ENCODE measurements at regions not wholly inside any gene's neighbourhood (a gene's known extent, or its start where the extent isn't known, plus 50 kb on each side); places are given as distances from the start of the nearest gene placed in this dataset.
"Not testable (repeated sequence)": the region's sequence is repeated elsewhere in the genome, so short reads cannot be mapped to it uniquely, and the experiment has no call there.

GRCh38 chr10:28457110-28457509 is 75.8 kb upstream of the WAC start:
- 70 to 96% methylated on average over 2 of the region's 2 CpGs for WGBS, 2 donors
- intact Hi-C loops (cut with DNase I), result no loop called here
- H3K27ac ChIP-seq, result no peak overlapping the region
- no peaks in the 10 kb centered on the region for H3K27me3 ChIP-seq
- no peak for DNase-seq
- peaks cover 0 to 2% (median 0%) of the 10 kb centered on the region in 4 donors for H3K9me3 ChIP-seq
- H3K4me3 ChIP-seq, result no peak overlapping the region
- no peaks in the 10 kb centered on the region for H3K36me3 ChIP-seq
- TF ChIP-seq POLR2AphosphoS5 (IDR thresholded peaks at IDR 0.05) (no peak), CTCF (IDR thresholded peaks at IDR 0.05) (no peak), POLR2A (IDR thresholded peaks at IDR 0.05) (no peak), EP300 (IDR thresholded peaks at IDR 0.05) (no peak)
- no peaks in the 10 kb centered on the region for H3K4me1 ChIP-seq

GRCh38 chr10:28457873-28458272 is 75.0 kb upstream of the WAC start:
- H3K27me3 ChIP-seq; H3K27ac ChIP-seq; intact Hi-C loops (cut with DNase I); DNase-seq; H3K4me1 ChIP-seq; H3K36me3 ChIP-seq; H3K4me3 ChIP-seq; H3K9me3 ChIP-seq: not testable (repeated sequence)
- WGBS, 2 donors, result 19 to 76% methylated on average over 4 of the region's 4 CpGs

- no peaks in the 10 kb centered on the region for H3K4me1 ChIP-seq
- no peaks in the 10 kb centered on the region for H3K9me3 ChIP-seq
- H3K36me3 ChIP-seq, result no peaks in the 10 kb centered on the region
- TF ChIP-seq EP300 (IDR thresholded peaks at IDR 0.05), result no peak
- TF ChIP-seq POLR2AphosphoS5 (IDR thresholded peaks at IDR 0.05), result no peak
- no peak for TF ChIP-seq CTCF (IDR thresholded peaks at IDR 0.05)
- no peak for TF ChIP-seq POLR2A (IDR thresholded peaks at IDR 0.05)
- no peak overlapping the region for H3K4me3 ChIP-seq
- WGBS, 2 donors, result 92% methylated on average over 4 of the region's 4 CpGs
- DNase-seq, result no peak
- no peak overlapping the region for H3K27ac ChIP-seq
- no peaks in the 10 kb centered on the region for H3K27me3 ChIP-seq
- intact Hi-C loops (cut with DNase I), result no loop called here
Observed at GRCh38 chr10:28459453-28460144, 73.3 kb upstream of the WAC start.

- WGBS, 2 donors, result 83 to 95% methylated on average over 2 of the region's 2 CpGs
- no peak overlapping the region for H3K4me3 ChIP-seq
- intact Hi-C loops (cut with DNase I), result no loop called here
Observed at GRCh38 chr10:28463141-28463540, 69.8 kb upstream of the WAC start.

More at GRCh38 chr10:28463141-28463540, 69.8 kb upstream of the WAC start:
- Histone ChIP-seq H3K36me3 (no peaks in the 10 kb centered on the region), H3K4me1 (no peaks in the 10 kb centered on the region), H3K9me3 (no peaks in the 10 kb centered on the region), H3K27ac (no peak overlapping the region), H3K27me3 (no peaks in the 10 kb centered on the region)
- no peak for TF ChIP-seq POLR2A (IDR thresholded peaks at IDR 0.05)
- no peak for TF ChIP-seq POLR2AphosphoS5 (IDR thresholded peaks at IDR 0.05)
- TF ChIP-seq CTCF (IDR thresholded peaks at IDR 0.05), result no peak
- no peak for TF ChIP-seq EP300 (IDR thresholded peaks at IDR 0.05)
- DNase-seq, result no peak
